ENCODE measurements at regions not wholly inside any gene's neighbourhood (a gene's known extent, or its start where the extent isn't known, plus 50 kb on each side); places are given as distances from the start of the nearest gene placed in this dataset.

- Histone ChIP-seq H3K4me1 (ENCODE audit: insufficient read depth) (no peaks in the 10 kb centered on the region), H3F3A (replicated peaks; ENCODE audit: low read depth) (no peaks in the 10 kb centered on the region), H4K20me1 (replicated peaks; ENCODE audit: insufficient read depth) (no peaks in the 10 kb centered on the region), H3K27ac (ENCODE audit: low read depth) (no peak overlapping the region), H3K4me3 (no peak overlapping the region), H3K79me2 (replicated peaks; ENCODE audit: insufficient read depth) (no peaks in the 10 kb centered on the region), H2AFZ (no peak overlapping the region), H3K27me3 (ENCODE audit: insufficient read depth) (no peaks in the 10 kb centered on the region), H3K4me2 (no peak overlapping the region), H3K9me2 (ENCODE audit: insufficient read depth) (no peaks in the 10 kb centered on the region), H3K36me3 (ENCODE audit: insufficient read depth) (no peaks in the 10 kb centered on the region)
- Mint-ChIP-seq H3K9me3 (no peaks in the 10 kb centered on the region), H3K4me1 (no peaks in the 10 kb centered on the region), H3K27me3 (ENCODE audit: insufficient read depth, low read depth, poor library complexity) (no peaks in the 10 kb centered on the region), H3K27ac (no peak overlapping the region), H3K4me3 (no peak overlapping the region), H3K36me3 (ENCODE audit: low read depth) (no peaks in the 10 kb centered on the region)
- TF ChIP-seq CREB1 (CRISPR knock-in tag; IDR thresholded peaks at IDR 0.05; ENCODE audit: low read depth) (no peak), NANOG (IDR thresholded peaks at IDR 0.05; ENCODE audit: borderline replicate concordance) (no peak), EZH2 (IDR thresholded peaks at IDR 0.05; ENCODE audit: low read depth, unreplicated experiment) (no peak), ETS1 (IDR thresholded peaks at IDR 0.05) (no peak), ZNF114 (CRISPR knock-in tag; IDR thresholded peaks at IDR 0.05) (no peak), CTCF (conservative IDR thresholded peaks at IDR 0.05; ENCODE audit: low read depth in 2 of 2) (no peak), REST (IDR thresholded peaks at IDR 0.05; ENCODE audit: unreplicated experiment) (no peak), JUNB (IDR thresholded peaks at IDR 0.05; ENCODE audit: unreplicated experiment) (no peak), POLR2AphosphoS5 (IDR thresholded peaks at IDR 0.05; ENCODE audit: low read depth) (no peak), ZNF331 (CRISPR knock-in tag; IDR thresholded peaks at IDR 0.05; ENCODE audit: low read depth) (no peak), STAT1 (IDR thresholded peaks at IDR 0.05; ENCODE audit: unreplicated experiment) (no peak), EZH2phosphoT487 (IDR thresholded peaks at IDR 0.05; ENCODE audit: unreplicated experiment) (no peak), ZNF462 (CRISPR knock-in tag; IDR thresholded peaks at IDR 0.05) (no peak)
- DNase-seq (ENCODE audit: low spot score) (no peak), ATAC-seq (no peak)
Measured at GRCh38 chr10:106179430-106179829, 985.1 kb downstream of the SORCS1 start.

Data from GM23338 (cell line).